ENCODE measurements at regions not wholly inside any gene's neighbourhood (a gene's known extent, or its start where the extent isn't known, plus 50 kb on each side); places are given as distances from the start of the nearest gene placed in this dataset.
A peak's percentile ranks its signal among the peaks of the same experiment; 100 is the strongest.
"Not testable (repeated sequence)": the region's sequence is repeated elsewhere in the genome, so short reads cannot be mapped to it uniquely, and the experiment has no call there.

DNA sequence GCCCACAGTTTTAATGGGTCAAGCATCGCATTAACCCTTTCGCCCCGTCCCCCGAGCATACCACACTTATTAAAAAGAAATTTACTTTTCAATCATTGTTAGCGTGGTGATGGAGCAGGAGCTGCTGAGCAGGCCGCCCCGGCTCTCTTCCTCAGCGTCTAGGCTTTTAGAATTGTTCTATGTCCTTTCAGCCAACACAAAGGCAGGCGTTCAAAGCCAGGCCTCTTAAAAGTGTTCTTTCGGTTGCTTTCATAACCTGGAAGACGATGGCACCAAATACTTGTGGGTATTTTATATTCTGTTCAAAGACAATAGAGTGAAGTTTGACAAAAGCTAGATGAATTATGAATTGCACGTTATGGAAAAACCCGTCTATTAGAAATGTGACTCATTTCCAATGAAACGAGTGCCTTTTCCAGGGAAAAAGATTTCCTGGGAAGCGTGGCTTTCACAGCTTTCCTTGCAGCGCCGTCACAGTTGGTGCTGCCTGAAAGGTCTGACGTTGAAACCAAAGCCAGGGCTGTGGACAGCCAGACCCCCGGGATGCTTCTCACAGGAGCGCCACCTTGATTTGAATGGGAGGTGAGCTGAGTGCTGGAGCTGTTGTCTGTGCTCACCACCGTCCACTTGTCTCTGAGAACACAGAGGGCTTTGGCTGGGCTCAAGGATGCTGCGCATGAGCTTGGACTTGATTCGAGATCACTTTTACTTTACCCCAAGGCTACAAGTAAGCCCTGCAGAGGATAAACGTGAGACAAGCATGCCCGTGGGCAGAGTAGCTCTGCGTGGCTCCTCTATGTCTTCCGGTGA lies 78.8 kb downstream of the SOX1 start:
- no peak for DNase-seq

DNA sequence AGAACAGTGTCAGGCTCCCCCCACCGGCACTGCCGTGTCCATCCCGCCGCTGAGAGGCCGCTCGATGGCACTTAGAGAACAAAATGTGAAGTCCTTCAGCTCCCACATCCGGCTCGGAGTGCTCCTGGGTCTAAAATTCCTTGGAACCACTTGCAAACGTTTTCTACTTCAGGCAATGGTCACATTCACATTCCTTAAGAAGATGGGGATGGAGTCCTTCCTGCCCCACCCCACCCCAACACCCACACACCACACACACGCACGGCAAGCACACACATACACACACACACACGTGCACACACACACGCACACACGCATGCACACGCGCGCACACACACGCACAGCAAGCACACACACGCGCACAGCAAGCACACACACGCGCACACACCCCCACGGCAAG lies 83.4 kb downstream of the SOX1 start:
- DNase-seq = no peak

DNA sequence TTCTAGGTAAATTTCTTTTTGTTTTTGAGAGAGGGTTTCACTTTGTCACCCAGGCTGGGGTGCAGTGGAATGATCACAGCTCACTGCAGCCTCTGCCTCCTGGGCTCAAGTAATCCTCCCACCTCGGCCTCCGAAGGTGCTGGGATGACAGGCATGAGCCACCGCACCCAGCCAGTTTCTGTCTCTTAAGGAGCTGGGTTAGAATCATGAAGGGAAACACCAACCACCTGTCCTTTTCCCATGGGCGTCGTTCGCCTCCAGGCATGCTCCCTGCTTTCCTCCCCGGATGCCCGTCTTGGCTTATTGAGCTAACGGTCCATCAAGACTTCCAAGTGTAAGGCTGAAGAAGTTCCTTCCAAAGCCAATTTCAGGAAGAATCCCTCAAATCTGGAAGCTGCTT lies 85.9 kb downstream of the SOX1 start:
- no peak for DNase-seq

DNA sequence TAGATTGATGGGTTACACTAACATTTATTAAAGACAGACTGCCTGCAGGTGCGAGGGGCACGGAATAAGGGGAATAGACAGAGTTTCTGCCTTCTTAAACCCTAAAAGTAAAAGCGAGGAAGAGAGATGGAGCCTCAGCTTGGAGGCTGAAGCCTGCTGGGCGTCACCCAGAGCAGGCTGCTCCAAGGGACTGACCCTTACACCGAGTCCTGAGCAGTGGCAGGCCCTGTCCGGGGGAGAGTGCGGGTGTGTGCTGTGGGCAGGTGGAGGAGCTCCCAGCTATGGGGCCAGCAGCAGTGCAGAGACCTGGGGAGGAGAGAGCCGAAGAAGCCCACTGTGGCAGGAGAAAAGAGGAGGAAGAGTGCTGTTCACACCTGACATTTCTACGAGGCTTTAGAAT lies 86.4 kb downstream of the SOX1 start:
- no peak for DNase-seq

DNA sequence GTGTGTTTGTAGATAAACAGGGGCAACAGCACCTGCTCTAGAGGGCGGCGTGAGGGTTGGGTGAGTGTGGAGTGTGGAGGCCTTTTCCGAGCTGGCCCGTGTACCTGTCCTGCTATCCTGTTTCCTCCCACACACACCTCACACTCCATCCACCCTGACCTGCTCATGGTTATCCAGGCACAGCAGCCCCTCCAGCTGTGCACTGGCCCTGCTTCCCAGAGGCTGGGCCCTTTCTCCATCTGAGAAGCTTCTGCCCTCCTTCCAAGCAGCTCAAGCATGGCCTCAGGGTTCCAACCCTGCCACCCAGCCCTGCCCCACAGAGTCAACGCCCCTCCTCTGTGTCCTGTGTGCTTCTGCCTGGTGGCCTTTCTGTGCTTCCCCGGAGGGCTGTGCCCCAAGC lies 86.9 kb downstream of the SOX1 start:
- DNase-seq = no peak

DNA sequence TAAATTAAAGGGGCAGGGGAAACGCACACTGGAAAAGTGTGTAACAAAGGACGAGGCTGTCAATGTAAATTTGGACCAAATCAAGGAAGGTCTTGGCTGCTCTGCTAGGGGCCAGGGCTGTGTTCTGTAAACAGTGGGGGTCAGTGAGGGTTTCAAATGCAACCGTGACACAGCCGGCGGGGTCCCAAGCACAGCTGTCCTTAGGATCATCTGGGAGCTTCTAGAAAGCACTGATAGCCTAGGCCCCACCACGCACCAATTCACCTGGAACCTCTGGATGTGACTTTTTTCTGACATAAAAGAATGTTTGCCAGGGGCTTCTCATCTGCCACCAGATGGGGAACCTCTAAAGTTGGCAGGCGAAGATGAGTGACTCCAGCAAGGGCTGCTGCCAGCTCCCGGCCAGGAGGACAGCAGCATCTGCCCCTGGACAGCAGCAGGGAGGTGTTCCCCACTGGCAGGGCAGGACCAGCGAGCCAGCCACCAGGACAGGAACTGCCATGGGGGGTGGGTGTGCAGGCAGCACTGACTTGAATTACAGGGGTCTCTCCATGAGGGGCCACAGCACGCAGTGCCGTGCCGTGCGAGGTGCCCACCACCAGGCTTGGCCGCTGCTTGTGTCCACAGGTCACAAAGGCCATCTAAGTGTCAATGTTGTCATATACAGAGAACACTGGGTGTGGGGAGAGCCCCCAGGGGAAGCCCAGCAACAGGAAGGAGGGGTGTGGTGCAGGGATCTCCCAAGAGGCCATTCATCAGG lies 87.5 kb downstream of the SOX1 start:
- DNase-seq = no peak

DNA sequence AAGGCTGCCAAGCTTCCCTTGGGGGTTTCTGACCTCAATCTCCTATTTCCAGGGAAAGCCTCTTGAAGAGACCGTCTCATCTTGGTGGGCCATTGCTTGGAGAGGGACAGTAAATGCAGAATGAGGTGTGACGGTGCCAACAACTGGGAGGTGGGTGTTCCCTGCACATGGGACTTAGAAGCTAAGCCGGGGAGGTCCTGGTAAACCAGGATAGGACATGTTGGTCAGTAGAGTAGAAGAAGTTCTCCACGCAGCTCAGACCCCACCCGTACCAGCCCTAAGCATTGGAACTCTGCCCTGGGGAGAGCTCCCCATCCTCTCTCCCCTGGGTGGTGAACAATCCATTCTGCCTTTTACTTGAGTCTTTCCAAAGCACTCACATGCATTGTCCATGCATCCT lies 92.0 kb downstream of the SOX1 start:
- no peak for DNase-seq

- DNase-seq = no peak
Observed at GRCh38 chr13:112159575-112160547, 92.9 kb downstream of the SOX1 start.

DNA sequence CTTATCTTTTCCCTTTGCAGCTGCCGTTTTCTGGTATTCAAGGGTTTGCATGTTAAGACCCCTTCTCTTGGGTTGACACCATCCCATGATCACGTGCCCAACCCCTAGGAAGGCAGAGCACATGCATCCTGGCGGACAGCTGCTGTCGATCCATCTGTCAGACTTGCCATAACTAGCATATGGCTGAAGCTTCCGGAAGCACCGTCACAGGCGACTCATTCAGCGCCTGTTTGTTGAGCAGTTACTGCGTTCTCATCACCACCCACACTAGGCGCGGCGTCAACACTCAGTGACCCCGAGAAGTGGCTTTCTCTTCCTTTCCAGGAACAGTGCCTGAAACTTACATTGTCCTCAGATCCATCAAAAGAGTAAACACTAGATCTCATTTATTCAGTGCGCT lies 93.6 kb downstream of the SOX1 start:
- no peak for DNase-seq

DNA sequence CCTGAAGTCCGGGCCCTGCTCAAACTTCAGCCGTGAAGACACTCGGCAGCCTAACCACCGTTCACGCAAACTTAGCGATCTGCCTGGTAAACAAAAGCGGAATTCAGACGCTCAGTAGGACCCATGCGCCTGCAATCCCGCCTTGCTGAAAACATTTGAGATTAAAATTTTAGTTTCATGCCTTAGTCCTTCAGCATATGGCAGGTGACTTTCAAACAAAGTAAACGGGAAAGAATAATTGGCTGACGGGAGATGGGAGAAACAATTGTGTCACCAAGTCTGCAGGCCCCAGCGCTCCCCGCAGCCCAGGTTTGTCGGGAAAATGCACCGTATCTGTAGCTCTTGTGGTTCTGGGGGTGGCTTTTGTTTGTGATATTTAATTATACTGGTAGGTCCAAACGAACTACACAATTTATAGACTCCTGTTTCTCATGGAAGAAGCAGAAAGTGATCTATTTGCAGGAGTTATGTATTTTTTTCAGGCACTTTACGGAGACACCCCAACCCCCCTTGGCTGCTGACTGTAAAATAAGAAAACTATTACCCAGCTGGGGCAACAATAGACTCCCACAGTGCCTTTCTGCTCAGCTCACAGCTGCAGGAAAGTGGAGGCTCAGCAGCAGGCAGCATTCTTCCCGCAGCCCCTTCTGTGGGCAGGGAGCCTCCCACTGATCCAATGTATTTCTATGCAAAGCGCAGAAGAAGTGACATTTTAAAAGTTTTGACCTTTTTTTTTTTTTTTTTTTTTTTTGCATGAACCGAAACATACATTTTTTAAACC lies 94.8 kb downstream of the SOX1 start:
- no peak for DNase-seq

DNA sequence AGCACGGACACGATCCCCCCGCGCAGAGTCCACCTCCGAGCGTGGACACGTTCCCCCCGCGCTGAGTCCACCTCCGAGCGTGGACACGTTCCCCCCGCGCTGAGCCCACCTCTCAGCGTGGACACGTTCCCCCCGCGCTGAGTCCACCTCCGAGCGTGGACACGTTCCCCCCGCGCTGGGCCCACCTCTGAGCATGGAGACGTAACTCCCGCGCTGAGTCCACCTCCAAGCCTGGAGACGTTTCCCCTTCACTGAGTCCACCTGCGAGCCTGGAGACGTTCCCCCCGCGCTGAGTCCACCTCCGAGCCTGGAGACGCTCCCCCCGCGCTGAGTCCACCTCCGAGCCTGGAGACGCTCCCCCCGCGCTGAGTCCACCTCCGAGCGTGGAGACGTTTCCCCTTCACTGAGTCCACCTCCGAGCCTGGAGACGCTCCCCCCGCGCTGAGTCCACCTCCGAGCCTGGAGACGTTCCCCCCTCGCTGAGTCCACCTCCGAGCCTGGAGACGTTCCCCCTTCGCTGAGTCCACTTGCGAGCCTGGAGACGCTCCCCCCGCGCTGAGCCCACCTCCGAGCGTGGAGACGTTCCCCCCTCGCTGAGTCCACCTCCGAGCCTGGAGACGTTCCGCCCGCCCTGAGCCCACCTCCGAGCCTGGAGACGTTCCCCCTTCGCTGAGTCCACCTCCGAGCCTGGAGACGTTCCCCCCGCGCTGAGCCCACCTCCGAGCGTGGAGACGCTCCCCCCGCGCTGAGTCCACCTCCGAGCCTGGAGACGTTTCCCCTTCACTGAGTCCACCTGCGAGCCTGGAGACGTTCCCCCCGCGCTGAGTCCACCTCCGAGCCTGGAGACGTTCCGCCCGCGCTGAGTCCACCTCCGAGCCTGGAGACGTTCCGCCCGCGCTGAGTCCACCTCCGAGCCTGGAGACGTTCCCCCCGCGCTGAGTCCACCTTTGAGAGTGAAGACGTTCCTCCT lies 97.0 kb downstream of the SOX1 start:
- not testable (repeated sequence) for DNase-seq

- no peak for DNase-seq
Observed at GRCh38 chr13:112165712-112166111, 98.8 kb downstream of the SOX1 start.

DNA sequence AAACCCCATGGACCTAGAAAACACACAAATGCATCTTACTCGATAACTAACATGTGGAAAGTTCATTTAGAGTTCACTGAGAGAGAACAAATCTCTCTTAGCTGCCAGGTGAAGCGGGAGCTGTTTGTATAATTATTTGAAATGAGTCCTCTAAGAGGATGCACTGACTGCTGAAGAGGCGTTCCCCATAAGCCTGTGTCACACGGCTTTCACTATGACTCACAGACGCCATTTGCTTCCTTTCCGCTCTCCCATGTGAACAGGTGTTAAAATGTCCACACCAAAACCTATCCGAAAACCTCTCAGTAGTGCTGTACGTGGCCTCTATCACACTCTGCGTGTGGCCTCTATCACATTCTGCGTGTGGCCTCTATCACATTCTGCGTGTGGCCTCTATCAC lies 101.8 kb downstream of the SOX1 start:
- DNase-seq = no peak

GRCh38 chr13:112169941-112170822 lies 103.2 kb downstream of the SOX1 start:
- no peak for DNase-seq

GRCh38 chr13:112170823-112171569 lies 104.0 kb downstream of the SOX1 start:
- DNase-seq = no peak

DNA sequence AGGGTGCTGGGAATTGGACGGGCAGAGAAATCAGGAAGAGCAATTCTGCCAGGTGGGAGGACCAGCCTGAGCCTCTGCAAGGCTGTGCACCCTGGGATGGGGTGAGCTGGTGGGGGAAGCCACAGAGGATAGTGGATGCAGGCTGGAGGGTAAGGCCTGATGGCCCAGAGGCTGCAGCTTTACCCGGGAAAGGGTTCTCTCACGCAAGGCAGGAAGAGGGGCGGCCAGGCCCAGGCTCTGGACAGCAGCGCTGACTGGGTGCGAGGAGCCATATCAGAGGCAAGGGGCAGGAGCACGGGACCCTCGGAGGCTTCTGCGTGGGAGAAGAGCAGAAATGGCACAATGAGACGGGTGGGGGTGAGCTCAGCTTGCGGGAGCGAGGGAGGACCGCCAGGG lies 104.6 kb downstream of the SOX1 start:
- no peak for DNase-seq

GRCh38 chr13:112172017-112172416 lies 105.1 kb downstream of the SOX1 start:
- DNase-seq = no peak

- peak; percentile 72 for DNase-seq
Observed at GRCh38 chr13:112172641-112173251, 105.8 kb downstream of the SOX1 start.
